Adrenal gland (tissue), 9 donors: ENCODE measurements at regions not wholly inside any gene's neighbourhood (a gene's known extent, or its start where the extent isn't known, plus 50 kb on each side); places are given as distances from the start of the nearest gene placed in this dataset.

Source experiments
- DNase-seq, 7 donors: peaks; one replicate each; pipeline ENCODE4 v3.0.0-alpha.2; 2019 to 2020
- H3K27ac ChIP-seq, 5 donors: fragments of 200-600 bp; sonication (generic) in 4 of 5; 1 replicate in 3 of 5; 2 replicates in 2 of 5; pipeline versions ENCODE4 v1.5.1 to v1.8.0; 2016 to 2020; ENCODE audit warnings: mild to moderate bottlenecking in 1 of 5
- H3K27me3 ChIP-seq: fragments of 200-600 bp; 2 replicates; pipeline ENCODE4 v1.8.0; 2021
- H3K36me3 ChIP-seq, 2 donors: fragments of 200-600 bp; replicated peaks in 1 of 2; 1 replicate in 1 of 2; 2 replicates in 1 of 2; pipeline versions ENCODE4 v1.5.1 to v1.8.0; 2018 to 2022
- H3K4me1 ChIP-seq, 2 donors: fragments of 200-600 bp; replicated peaks in 1 of 2; 1 replicate in 1 of 2; 2 replicates in 1 of 2; pipeline versions ENCODE4 v1.5.1 to v1.8.0; 2018 to 2021
- H3K4me3 ChIP-seq, 4 donors: fragments of 200-600 bp; sonication (generic) in 3 of 4; one replicate each; pipeline ENCODE4 v1.5.1; 2016 to 2018
- H3K9me3 ChIP-seq, 3 donors: fragments of 200-600 bp; sonication (generic) in 1 of 3; replicated peaks in 1 of 3; 1 replicate in 2 of 3; 2 replicates in 1 of 3; pipeline versions ENCODE4 v1.5.1 to v1.8.0; 2016 to 2021
- CTCF ChIP-seq, 6 experiments: fragments of 450-650 bp in 4 of 6; fragments of 200-600 bp in 2 of 6; sonication (generic) in 1 of 6; IDR thresholded peaks; 1 replicate in 5 of 6; 2 replicates in 1 of 6; pipeline versions ENCODE4 v1.5.1 to v1.8.0; 2016 to 2021; ENCODE audit warnings: antibody characterized with exemption in 6 of 6, mild to moderate bottlenecking in 2 of 6, moderate library complexity in 1 of 6
- POLR2A ChIP-seq, 2 donors: fragments of 450-650 bp; IDR thresholded peaks; one replicate each; pipeline ENCODE4 v1.6.1; 2017; ENCODE audit warnings: antibody characterized with exemption in 2 of 2, mild to moderate bottlenecking in 2 of 2, moderate library complexity in 1 of 2
- WGBS, 4 donors: extraction: QIAGEN DNeasy Blood & Tissue Kit in 2 of 4; methylation state at CpG; one replicate each; pipeline versions ENCODE4 v1.1.5 to v1.1.7; 2013 to 2017; 5-methylcytosine and 5-hydroxymethylcytosine counted together
- intact Hi-C, 2 donors: fragments of 100-400 bp; cut with DNase I; formaldehyde crosslinking; loops; one replicate each; pipeline versions ENCODE4 v1.14.1 to v1.15.0; 2022 to 2023
- donor health status: healthy with polysubstance abuse.
- donor health status: Bipolar disorder and iron deficiency.
- donor health status: DM: yes; HTN: yes; CAD: no.
- donor health status: DM: no; HTN: no; CAD: no.
- donor health status: DM: no; HTN: no; CAD: no.

GRCh38 chr3:132847849-132848625, 125.8 kb upstream of the NPHP3 start:
- H3K4me3 ChIP-seq: no peak overlapping the region
- H3K27ac ChIP-seq: no peak overlapping the region
- intact Hi-C loops: no loop called here
- 69 to 83% (median 80%) methylated on average over 7 of the region's 7 CpGs for WGBS, 4 donors
- TF ChIP-seq CTCF (IDR thresholded peaks at IDR 0.05): no peak
- no peak for TF ChIP-seq POLR2A (IDR thresholded peaks at IDR 0.05)
- H3K4me1 ChIP-seq: no peaks in the 10 kb centered on the region
- no peaks in the 10 kb centered on the region for H3K9me3 ChIP-seq
- DNase-seq: no peak
- no peaks in the 10 kb centered on the region for H3K36me3 ChIP-seq
- no peaks in the 10 kb centered on the region for H3K27me3 ChIP-seq

GRCh38 chr3:132843851-132844553, 121.8 kb upstream of the NPHP3 start:
- 74 to 85% (median 82%) methylated on average over 4 of the region's 4 CpGs for WGBS, 4 donors
- no peaks in the 10 kb centered on the region for H3K36me3 ChIP-seq
- intact Hi-C loops: no loop called here
- H3K4me1 ChIP-seq: peaks cover 0 to 7% of the 10 kb centered on the region in 2 donors
- H3K27ac ChIP-seq: no peak overlapping the region
- DNase-seq: no peak
- no peaks in the 10 kb centered on the region for H3K27me3 ChIP-seq
- no peak overlapping the region for H3K4me3 ChIP-seq
- H3K9me3 ChIP-seq: no peaks in the 10 kb centered on the region
- no peak for TF ChIP-seq CTCF (IDR thresholded peaks at IDR 0.05)
- no peak for TF ChIP-seq POLR2A (IDR thresholded peaks at IDR 0.05)

- intact Hi-C loops: no loop called here
- Histone ChIP-seq H3K9me3 (no peaks in the 10 kb centered on the region), H3K27ac (no peak overlapping the region), H3K4me1 (peaks cover 0 to 7% of the 10 kb centered on the region in 2 donors), H3K27me3 (no peaks in the 10 kb centered on the region), H3K4me3 (no peak overlapping the region), H3K36me3 (no peaks in the 10 kb centered on the region)
- 79 to 90% (median 87%) methylated on average over 3 of the region's 3 CpGs for WGBS, 4 donors
- DNase-seq: no peak
- TF ChIP-seq CTCF (IDR thresholded peaks at IDR 0.05): no peak
Measured at GRCh38 chr3:132843349-132843748, 121.1 kb upstream of the NPHP3 start.

GRCh38 chr3:132841621-132842020, 119.4 kb upstream of the NPHP3 start:
- TF ChIP-seq POLR2A (IDR thresholded peaks at IDR 0.05) (no peak), CTCF (IDR thresholded peaks at IDR 0.05) (no peak)
- Histone ChIP-seq H3K4me3 (no peak overlapping the region), H3K9me3 (no peaks in the 10 kb centered on the region), H3K27ac (no peak overlapping the region), H3K27me3 (no peaks in the 10 kb centered on the region), H3K4me1 (peaks cover 0 to 7% of the 10 kb centered on the region in 2 donors), H3K36me3 (no peaks in the 10 kb centered on the region)
- 67 to 86% (median 77%) methylated on average over 2 of the region's 2 CpGs for WGBS, 4 donors
- intact Hi-C loops: no loop called here
- no peak for DNase-seq
